KMS-11 (cell line): ENCODE measurements at regions not wholly inside any gene's neighbourhood (a gene's known extent, or its start where the extent isn't known, plus 50 kb on each side); places are given as distances from the start of the nearest gene placed in this dataset.

Source experiments
- H2AFZ ChIP-seq: fragments of 200-600 bp; sonication (generic); 2 replicates; pipeline ENCODE4 v1.6.1; 2016; ENCODE audit warnings: antibody characterized with exemption, mixed run types, low read depth
- H3K27ac ChIP-seq: fragments of 200-600 bp; sonication (generic); 2 replicates; pipeline ENCODE4 v1.6.1; 2016; ENCODE audit warnings: mild to moderate bottlenecking, mixed run types
- H3K27me3 ChIP-seq: fragments of 200-600 bp; sonication (generic); 2 replicates; pipeline ENCODE4 v1.6.1; 2017; ENCODE audit warnings: mild to moderate bottlenecking, low read depth, mixed run types, moderate library complexity; ENCODE audit not compliant: insufficient read depth
- H3K36me3 ChIP-seq: fragments of 200-600 bp; sonication (generic); 2 replicates; pipeline ENCODE4 v1.6.1; 2017; ENCODE audit warnings: mild to moderate bottlenecking, mixed run types; ENCODE audit not compliant: insufficient read depth
- H3K4me1 ChIP-seq: fragments of 200-600 bp; sonication (generic); 2 replicates; pipeline ENCODE4 v1.6.1; 2016; ENCODE audit warnings: mild to moderate bottlenecking, low read depth, mixed run types; ENCODE audit not compliant: poor library complexity, severe bottlenecking
- H3K4me2 ChIP-seq: fragments of 200-600 bp; sonication (generic); 2 replicates; pipeline ENCODE4 v1.7.0; 2016; ENCODE audit warnings: mild to moderate bottlenecking, mixed run types
- H3K4me3 ChIP-seq: fragments of 200-600 bp; sonication (generic); IDR thresholded peaks from 2 replicates; pipeline ENCODE4 v1.6.1; 2017; ENCODE audit warnings: low read depth, low read length, mixed read lengths; ENCODE audit not compliant: insufficient read depth
- H3K79me2 ChIP-seq: fragments of 200-600 bp; sonication (generic); 2 replicates; pipeline ENCODE4 v1.6.1; 2016; ENCODE audit warnings: low read depth, mixed run types; ENCODE audit not compliant: insufficient read depth
- H3K9ac ChIP-seq: fragments of 200-600 bp; sonication (generic); 2 replicates; pipeline ENCODE4 v1.6.1; 2016; ENCODE audit warnings: mild to moderate bottlenecking, mixed run types
- H4K20me1 ChIP-seq: fragments of 200-600 bp; sonication (generic); 2 replicates; pipeline ENCODE4 v1.6.1; 2016; ENCODE audit warnings: mild to moderate bottlenecking, mixed run types; ENCODE audit not compliant: insufficient read depth
- CTCF ChIP-seq: fragments of 200-600 bp; sonication (generic); conservative IDR thresholded peaks from 2 replicates; pipeline ENCODE4 v1.6.1; 2017; ENCODE audit warnings: low read depth, mild to moderate bottlenecking, antibody characterized with exemption, low read length, moderate library complexity, mixed read lengths

- H3K79me2 ChIP-seq = no peaks in the 10 kb centered on the region
- TF ChIP-seq CTCF = no peak
- H3K27ac ChIP-seq = no peak overlapping the region
- H3K4me3 ChIP-seq = no peak overlapping the region
- no peaks in the 10 kb centered on the region for H3K27me3 ChIP-seq
- H2AFZ ChIP-seq = no peak overlapping the region
- H3K4me1 ChIP-seq = no peaks in the 10 kb centered on the region
- no peak overlapping the region for H3K9ac ChIP-seq
- H3K36me3 ChIP-seq = no peaks in the 10 kb centered on the region
- H3K4me2 ChIP-seq = no peak overlapping the region
- H4K20me1 ChIP-seq = no peaks in the 10 kb centered on the region
Measured at GRCh38 chr15:38714309-38715072, 149.9 kb upstream of the RASGRP1 start.

GRCh38 chr15:38720893-38721567 lies 156.4 kb upstream of the RASGRP1 start:
- Histone ChIP-seq H3K4me1 (no peaks in the 10 kb centered on the region), H3K27me3 (no peaks in the 10 kb centered on the region), H3K27ac (no peak overlapping the region), H4K20me1 (no peaks in the 10 kb centered on the region), H3K4me3 (no peak overlapping the region), H3K4me2 (no peak overlapping the region), H3K9ac (no peak overlapping the region), H3K79me2 (no peaks in the 10 kb centered on the region), H2AFZ (no peak overlapping the region), H3K36me3 (no peaks in the 10 kb centered on the region)
- TF ChIP-seq CTCF = no peak

- H2AFZ ChIP-seq = no peak overlapping the region
- no peaks in the 10 kb centered on the region for H3K36me3 ChIP-seq
- no peak for TF ChIP-seq CTCF
- H3K79me2 ChIP-seq = no peaks in the 10 kb centered on the region
- no peak overlapping the region for H3K4me3 ChIP-seq
- H3K4me2 ChIP-seq = no peak overlapping the region
- H3K9ac ChIP-seq = no peak overlapping the region
- H3K4me1 ChIP-seq = no peaks in the 10 kb centered on the region
- no peaks in the 10 kb centered on the region for H4K20me1 ChIP-seq
- no peak overlapping the region for H3K27ac ChIP-seq
- no peaks in the 10 kb centered on the region for H3K27me3 ChIP-seq
Measured at GRCh38 chr15:38721568-38721945, 156.9 kb upstream of the RASGRP1 start.

- Histone ChIP-seq H3K79me2 (no peaks in the 10 kb centered on the region), H3K4me1 (no peaks in the 10 kb centered on the region), H3K4me2 (no peak overlapping the region), H3K36me3 (no peaks in the 10 kb centered on the region), H3K4me3 (no peak overlapping the region), H4K20me1 (no peaks in the 10 kb centered on the region), H3K27me3 (no peaks in the 10 kb centered on the region), H3K27ac (no peak overlapping the region), H3K9ac (no peak overlapping the region), H2AFZ (no peak overlapping the region)
- no peak for TF ChIP-seq CTCF
Measured at GRCh38 chr15:38722236-38722635, 157.6 kb upstream of the RASGRP1 start.
